GM19025 (cell line): ENCODE measurements at regions not wholly inside any gene's neighbourhood (a gene's known extent, or its start where the extent isn't known, plus 50 kb on each side); places are given as distances from the start of the nearest gene placed in this dataset.
"Not testable (repeated sequence)": the region's sequence is repeated elsewhere in the genome, so short reads cannot be mapped to it uniquely, and the experiment has no call there.

Experiments
- ATAC-seq: cut with Tn5 transposase; IDR thresholded peaks from one replicate; pipeline ENCODE4 v1.9.1; 2021; ENCODE audit warnings: mild to moderate bottlenecking, low read depth, moderate library complexity; ENCODE audit not compliant: unreplicated experiment

- ATAC-seq: no peak
These were observed 397.7 kb downstream of the NUP35 start for GRCh38 chr2:183521911-183522310.

DNA sequence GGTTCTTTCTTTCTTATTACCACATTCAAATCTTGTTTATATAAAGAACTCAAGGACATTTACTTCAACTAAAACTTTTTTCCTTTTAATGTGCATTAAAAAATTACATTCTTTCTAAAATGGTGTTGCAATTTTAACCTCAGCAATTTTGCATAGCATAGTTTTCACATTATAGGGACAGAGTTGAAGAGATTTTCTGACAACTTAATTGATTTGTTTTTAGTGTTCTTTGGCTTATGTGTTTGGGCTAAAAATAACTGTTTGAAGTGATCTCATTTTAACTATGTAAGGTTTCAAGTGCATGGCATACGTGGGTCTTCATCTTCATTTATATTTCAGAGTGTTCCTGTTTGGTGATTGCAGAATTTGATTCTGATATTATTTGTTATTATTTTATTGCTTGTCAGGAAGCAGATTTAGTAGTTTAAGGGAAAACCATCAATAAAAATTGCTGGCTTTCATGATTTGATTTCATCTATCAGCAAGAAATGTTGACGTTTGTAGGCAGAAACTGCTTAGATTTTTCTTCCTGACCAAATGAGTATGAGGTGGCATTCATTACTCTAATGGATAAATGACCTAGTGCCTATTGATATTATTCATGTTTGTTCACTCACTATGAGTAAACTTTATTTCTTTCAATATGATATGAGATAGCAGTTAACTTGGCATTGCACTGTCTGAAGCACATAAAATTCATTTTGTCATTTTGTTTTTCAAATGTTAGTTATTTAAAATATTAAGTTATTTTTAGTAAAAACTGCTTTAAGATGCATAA is 398.4 kb downstream of the NUP35 start:
- ATAC-seq: no peak

DNA sequence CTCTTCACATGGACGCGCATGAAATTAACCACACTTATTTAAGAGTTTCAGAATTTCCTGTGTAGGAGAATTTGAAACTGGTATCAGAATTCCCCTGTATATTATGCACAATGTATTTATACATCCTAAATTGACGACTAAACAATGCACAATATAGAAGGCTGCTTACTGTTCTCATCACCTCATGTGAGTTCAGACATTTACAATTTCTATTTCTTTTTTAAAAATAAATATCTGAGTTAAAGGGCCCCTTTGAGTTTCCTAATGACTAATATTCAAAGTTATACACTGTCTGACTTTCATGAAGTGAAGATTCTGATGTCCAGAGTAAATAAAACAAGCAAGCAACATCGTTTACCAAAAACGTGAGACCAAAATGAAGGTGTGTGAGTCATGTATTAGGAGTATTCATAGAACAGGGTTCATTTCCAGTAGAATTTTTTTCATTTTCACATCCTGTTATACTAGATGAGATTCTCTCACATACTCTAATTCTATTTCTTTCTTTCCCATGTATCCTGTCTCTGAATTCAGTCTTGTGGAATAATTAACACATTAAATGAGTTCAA is 406.2 kb downstream of the NUP35 start:
- peak; percentile 48 for ATAC-seq

DNA sequence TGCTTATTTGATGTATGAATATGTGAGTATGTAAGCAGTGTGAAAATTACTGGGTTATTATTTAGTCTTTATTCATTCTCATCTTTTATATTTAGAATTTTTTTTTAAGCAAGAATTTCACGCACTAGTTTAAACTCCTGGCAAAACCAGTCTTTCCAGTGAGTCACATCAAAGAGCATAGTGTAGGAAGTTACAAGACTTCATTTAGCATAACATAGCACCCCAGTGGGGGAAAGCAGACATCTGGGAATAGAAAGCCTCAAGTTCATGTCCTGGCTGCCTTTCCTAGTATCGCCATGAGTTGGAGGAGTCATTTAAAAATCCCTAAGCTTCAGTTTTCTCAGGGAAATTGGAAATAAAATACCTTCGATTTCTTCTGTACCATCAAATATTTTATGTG is 408.3 kb downstream of the NUP35 start:
- no peak for ATAC-seq

DNA sequence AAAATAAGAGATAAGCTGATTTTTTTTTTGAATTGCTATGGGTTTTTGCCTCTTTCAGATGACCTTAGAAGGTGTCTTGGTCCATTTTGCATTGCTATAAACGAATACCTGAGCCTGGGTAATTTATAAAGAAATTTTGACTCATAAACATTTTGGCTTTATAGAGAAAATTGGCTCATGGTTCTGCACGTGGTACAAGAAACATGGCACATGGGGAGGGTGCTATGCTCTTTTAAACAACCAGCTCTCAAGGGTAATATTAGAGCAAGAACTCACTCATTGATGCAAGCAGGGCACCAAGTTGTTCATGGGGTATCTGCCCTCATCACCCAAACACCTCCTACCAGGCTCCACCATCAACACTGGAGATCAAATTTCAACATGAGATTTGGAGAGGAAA is 408.8 kb downstream of the NUP35 start:
- no peak for ATAC-seq

DNA sequence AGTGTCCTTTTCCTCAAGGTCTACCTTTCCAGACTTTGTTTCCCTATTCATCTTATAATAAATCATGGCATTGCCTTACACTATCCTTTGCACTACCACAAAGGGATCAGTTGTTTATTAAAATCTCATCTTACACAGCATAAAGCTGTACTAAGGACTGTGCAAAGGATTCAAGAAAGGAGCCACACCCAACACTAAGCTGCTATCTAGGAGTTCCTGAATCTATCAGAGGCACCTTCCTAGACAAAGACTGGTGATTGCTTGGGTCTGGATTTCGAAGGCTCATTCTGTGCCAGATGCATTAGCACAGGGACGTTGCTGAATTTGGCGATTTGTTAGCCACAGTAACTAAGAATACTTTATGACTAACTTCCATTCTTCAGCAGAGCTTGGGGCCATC is 412.0 kb downstream of the NUP35 start:
- no peak for ATAC-seq

DNA sequence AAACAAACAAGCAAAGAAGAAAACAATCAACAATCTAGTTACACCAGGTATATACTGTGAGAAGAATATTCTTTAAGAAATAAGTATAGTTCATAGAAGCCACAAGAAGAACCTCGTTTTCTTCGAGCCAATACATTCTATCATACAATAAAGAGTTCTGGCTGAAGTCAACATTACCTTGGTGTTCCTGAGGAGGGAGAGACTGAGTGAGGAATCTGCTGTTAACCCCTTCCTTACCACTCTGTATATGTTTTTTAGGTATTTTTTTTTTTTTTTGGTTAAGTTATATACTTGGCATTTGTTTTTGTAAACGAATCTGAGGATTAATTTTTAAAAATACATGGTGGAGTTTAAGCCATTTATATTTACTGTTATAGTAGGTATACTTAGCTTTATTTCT is 412.5 kb downstream of the NUP35 start:
- no peak for ATAC-seq

GRCh38 chr2:183541766-183542165 is 417.5 kb downstream of the NUP35 start:
- ATAC-seq: no peak

- ATAC-seq: no peak
These were observed 418.4 kb downstream of the NUP35 start for GRCh38 chr2:183542606-183543005.

DNA sequence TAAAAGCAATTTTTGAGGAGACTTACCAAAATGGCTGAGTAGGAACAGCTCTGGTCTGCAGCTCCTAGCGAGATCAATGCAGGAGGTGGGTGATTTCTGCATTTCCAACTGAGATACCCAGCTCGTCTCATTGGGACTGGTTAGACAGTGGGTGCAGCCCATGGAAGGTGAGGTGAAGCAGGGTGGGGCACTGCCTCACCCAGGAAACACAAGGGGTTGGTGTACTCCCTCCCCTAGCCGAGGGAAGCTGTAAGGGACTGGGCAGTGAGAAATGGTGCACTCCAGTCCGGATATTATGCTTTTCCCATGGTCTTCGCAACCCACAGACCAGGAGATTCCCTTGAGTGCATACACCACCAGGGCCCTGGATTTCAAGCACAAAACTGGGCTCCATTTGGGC is 419.0 kb downstream of the NUP35 start:
- no peak for ATAC-seq

DNA sequence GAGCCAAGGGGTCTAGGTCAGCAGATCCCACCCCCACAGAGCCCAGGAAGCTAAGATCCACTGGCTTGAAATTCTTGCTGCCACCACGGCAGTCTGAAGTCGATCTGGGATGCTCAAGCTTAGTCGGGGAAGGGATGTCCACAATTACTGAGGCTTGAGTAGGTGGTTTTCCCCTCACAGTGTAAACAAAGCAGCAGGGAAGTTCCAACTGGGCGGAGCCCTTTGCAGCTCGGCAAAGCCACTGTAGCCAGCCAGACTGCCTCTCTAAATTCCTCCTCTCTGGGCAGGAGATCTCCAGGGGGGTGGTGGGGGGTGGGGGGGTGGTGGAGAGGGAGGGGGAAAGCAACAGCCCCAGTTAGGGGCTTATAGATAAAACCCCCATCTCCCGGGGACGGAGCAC is 419.5 kb downstream of the NUP35 start:
- ATAC-seq: peak; percentile 96

DNA sequence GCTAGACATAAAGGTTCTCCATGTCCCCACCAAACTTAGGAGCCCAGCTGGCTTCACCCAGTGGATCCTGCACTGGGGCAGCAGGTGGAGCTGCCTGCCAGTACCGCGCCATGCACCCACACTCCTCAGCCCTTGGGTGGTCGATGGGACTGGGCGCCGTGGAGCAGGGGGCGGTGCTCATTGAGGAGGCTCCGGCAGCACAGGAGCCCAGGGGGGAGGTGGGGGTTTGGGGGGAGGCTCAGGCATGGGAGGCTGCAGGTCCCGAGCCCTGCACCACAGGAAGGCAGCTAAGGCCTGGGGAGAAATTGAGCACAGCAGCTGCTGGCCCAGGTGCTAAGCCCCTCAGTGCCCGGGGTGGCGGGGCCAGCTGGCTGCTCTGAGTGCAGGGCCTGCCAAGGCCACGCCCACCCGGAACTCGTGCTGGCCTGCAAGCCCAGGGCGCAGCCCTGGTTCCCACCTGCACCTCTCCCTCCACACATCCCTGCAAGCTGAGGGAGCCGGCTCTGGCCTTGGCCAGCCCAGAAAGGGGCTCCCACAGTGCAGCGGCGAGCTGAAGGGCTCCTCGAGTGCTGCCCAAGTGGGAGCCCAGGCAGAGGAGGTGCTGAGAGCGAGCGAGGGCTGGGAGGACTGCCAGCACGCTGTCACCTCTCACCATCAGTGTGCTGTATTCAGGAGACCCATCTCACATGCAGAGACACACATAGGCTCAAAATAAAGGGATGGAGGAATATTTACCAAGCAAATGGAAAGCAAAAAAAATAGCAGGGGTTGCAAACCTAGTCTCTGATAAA is 422.5 kb downstream of the NUP35 start:
- ATAC-seq: not testable (repeated sequence)

DNA sequence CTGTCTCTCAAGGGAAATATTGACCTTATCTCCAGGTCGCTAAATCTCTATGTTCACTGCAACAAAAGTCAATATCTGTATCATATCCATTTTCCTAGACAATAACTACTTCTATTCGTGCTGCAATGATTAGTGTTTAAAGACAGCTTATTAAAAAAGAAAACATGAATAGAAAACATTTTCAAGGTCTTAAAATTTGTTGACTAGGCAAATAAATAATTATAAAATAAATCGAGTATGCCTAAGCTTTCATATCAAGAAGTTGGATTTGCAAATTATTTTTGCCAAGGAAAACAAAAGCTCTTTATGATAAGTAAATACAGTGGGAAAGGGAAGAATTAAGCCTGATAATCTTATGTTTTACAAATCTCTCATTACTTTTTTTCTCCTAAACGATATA is 428.5 kb downstream of the NUP35 start:
- ATAC-seq: no peak

DNA sequence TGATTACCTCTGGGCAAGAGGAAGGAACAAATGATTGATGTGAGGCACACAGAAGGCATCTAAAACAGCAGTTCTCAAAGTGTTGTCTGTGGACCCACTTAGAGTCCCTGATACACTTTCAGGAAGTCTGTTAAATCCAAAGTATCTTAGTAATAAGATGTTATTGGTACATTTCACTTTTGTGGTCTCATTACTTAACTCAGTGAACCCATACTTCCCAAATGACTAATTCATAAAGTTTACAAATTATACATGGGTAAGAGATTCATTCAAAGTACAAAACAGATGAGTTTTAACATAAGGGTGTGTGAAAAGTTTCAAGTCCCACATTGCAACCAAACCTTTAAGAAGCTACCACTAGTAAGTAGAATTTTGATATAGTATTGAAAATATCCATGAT is 440.5 kb downstream of the NUP35 start:
- no peak for ATAC-seq

DNA sequence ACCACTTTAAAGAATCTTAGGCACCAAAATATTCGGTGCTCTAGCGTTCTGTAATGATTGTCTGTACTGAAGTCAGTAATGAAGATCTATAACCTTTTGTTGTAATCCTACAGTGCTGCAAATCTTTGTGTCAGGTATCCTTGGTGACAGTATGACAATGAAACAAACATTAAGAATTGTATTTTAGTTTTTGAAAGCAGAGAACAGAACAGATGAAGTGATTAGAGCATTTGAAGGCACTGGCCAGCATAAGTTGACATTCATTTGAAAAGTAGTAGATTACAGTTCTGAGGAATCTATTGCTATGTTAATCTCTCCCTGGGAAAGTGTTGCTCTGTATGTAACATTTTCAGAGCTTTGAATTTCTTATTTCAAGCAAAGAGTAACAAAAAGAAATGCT is 451.2 kb downstream of the NUP35 start:
- ATAC-seq: no peak

DNA sequence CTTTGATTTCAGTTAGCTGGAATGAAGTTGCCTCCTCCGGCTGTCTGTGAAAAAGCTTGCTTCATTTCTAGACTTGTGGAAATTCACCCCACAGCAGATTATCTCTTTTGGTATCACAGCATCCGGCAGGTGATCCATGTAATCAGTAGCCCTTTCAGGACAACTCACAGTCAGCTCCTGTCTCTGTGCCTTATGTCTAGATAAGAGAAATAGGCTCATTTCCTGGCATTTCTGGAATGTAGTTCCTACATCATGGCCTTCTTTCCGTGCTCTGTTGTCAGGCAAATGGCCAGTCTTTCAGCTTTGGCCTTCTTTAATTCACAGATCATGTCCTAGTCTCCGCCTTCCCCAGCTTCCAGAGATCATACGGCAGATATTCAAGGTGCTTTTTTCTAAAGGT is 455.4 kb downstream of the NUP35 start:
- no peak for ATAC-seq

GRCh38 chr2:183592271-183592670 is 468.0 kb downstream of the NUP35 start:
- no peak for ATAC-seq

DNA sequence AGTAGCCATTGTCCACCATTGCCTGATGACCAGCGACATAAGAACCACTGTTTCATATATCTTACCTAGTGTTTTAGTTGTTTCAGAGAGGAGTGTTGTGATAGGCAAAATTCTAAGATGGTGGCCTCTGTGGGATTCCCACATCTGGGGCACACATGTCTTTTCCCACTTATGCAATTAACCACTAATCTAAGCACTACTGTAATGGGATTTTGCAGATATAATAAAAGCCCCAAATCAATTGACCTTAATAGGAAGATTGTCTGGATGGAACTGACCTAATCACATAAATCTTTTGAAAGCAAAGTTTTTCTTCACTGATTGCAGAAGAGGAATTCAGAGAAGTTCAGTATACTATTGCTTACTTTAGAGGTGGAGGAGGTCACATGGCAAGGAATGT is 469.9 kb downstream of the NUP35 start:
- no peak for ATAC-seq

GRCh38 chr2:183597841-183598240 is 473.6 kb downstream of the NUP35 start:
- no peak for ATAC-seq

- ATAC-seq: no peak
These were observed 479.8 kb downstream of the NUP35 start for GRCh38 chr2:183604065-183604464.

DNA sequence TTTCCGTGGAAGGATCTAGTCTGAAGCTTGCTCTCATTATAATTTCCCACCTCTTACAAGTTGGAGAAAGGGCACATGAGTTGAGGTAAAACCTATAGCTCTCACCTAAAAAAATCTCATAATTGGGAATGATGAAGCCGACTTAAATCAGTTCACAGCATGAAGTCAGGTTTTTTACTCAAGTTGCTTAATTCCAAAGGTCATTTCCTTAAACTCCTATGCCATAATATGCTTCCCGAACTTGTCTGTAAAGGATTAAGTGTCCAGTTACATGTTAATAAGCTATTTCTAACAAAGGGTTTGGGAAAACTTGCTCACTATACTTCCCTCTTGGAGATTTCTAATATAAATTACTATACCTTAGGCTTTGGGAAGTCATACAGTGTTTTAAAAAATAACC is 481.2 kb downstream of the NUP35 start:
- no peak for ATAC-seq
